NCI-H526 treated with DMSO at 0.1 percent for 48 hours (cell line): ENCODE measurements at regions not wholly inside any gene's neighbourhood (a gene's known extent, or its start where the extent isn't known, plus 50 kb on each side); places are given as distances from the start of the nearest gene placed in this dataset.
"Not testable (repeated sequence)": the region's sequence is repeated elsewhere in the genome, so short reads cannot be mapped to it uniquely, and the experiment has no call there.

ENCODE experiments used
- DNase-seq: peaks from one replicate; lab custom pipeline; 2025; lab: John Stamatoyannopoulos, UW

GRCh38 chr6:74408844-74409243 is 712.8 kb downstream of the CD109 start:
- no peak for DNase-seq

- no peak for DNase-seq
These were observed 708.4 kb downstream of the CD109 start for GRCh38 chr6:74404366-74404765.

GRCh38 chr6:74402781-74403180 is 706.8 kb downstream of the CD109 start:
- no peak for DNase-seq

GRCh38 chr6:74378437-74378836 is 682.4 kb downstream of the CD109 start:
- DNase-seq = not testable (repeated sequence)

GRCh38 chr6:74369556-74369993 is 673.6 kb downstream of the CD109 start:
- no peak for DNase-seq

GRCh38 chr6:74368746-74369145 is 672.7 kb downstream of the CD109 start:
- DNase-seq = no peak

GRCh38 chr6:74366634-74367033 is 670.6 kb downstream of the CD109 start:
- no peak for DNase-seq

- DNase-seq = no peak
These were observed 666.4 kb downstream of the CD109 start for GRCh38 chr6:74362391-74362790.

GRCh38 chr6:74357321-74357720 is 661.3 kb downstream of the CD109 start:
- no peak for DNase-seq

- DNase-seq = no peak
These were observed 660.4 kb downstream of the CD109 start for GRCh38 chr6:74356391-74356790.

GRCh38 chr6:74346936-74347535 is 651.0 kb downstream of the CD109 start:
- DNase-seq = no peak

GRCh38 chr6:74343804-74344203 is 647.8 kb downstream of the CD109 start:
- no peak for DNase-seq

- not testable (repeated sequence) for DNase-seq
These were observed 647.3 kb downstream of the CD109 start for GRCh38 chr6:74343321-74343720.

- DNase-seq = no peak
These were observed 638.7 kb downstream of the CD109 start for GRCh38 chr6:74334722-74335121.

- no peak for DNase-seq
These were observed 637.4 kb downstream of the CD109 start for GRCh38 chr6:74333406-74333805.

GRCh38 chr6:74320715-74321114 is 624.7 kb downstream of the CD109 start:
- DNase-seq = no peak

- no peak for DNase-seq
These were observed 624.1 kb downstream of the CD109 start for GRCh38 chr6:74320074-74320473.

GRCh38 chr6:74319292-74319691 is 623.3 kb downstream of the CD109 start:
- DNase-seq = no peak

GRCh38 chr6:74318738-74319137 is 622.7 kb downstream of the CD109 start:
- no peak for DNase-seq

- no peak for DNase-seq
These were observed 616.1 kb downstream of the CD109 start for GRCh38 chr6:74312081-74312480.

- no peak for DNase-seq
These were observed 615.4 kb downstream of the CD109 start for GRCh38 chr6:74311431-74311830.

- no peak for DNase-seq
These were observed 593.9 kb downstream of the CD109 start for GRCh38 chr6:74289884-74290283.

GRCh38 chr6:74287932-74288331 is 591.9 kb downstream of the CD109 start:
- no peak for DNase-seq

- DNase-seq = no peak
These were observed 591.4 kb downstream of the CD109 start for GRCh38 chr6:74287441-74287840.

- DNase-seq = no peak
These were observed 588.3 kb downstream of the CD109 start for GRCh38 chr6:74284284-74284683.
